ENCODE measurements at regions not wholly inside any gene's neighbourhood (a gene's known extent, or its start where the extent isn't known, plus 50 kb on each side); places are given as distances from the start of the nearest gene placed in this dataset.

- Histone ChIP-seq H3K9me2 (ENCODE audit: low read depth, low read length) (no peaks in the 10 kb centered on the region), H3K4me2 (ENCODE audit: low read length) (no peak overlapping the region), H3K27me3 (ENCODE audit: insufficient read depth, low read length) (no peaks in the 10 kb centered on the region), H3K27ac (ENCODE audit: low read depth, low read length, poor library complexity, severe bottlenecking) (no peak overlapping the region), H3F3A (ENCODE audit: insufficient read depth, low read length) (no peaks in the 10 kb centered on the region), H3K9ac (ENCODE audit: low read length) (no peak overlapping the region), H3K79me2 (ENCODE audit: insufficient read depth, low read length) (no peaks in the 10 kb centered on the region), H2AFZ (ENCODE audit: low read length) (no peak overlapping the region), H3K4me1 (ENCODE audit: insufficient read depth, low read length, severe bottlenecking) (no peaks in the 10 kb centered on the region), H3K9me3 (ENCODE audit: low read length) (no peaks in the 10 kb centered on the region), H4K20me1 (ENCODE audit: insufficient read depth, low read length) (no peaks in the 10 kb centered on the region), H3K4me3 (ENCODE audit: low read depth, low read length, poor library complexity, severe bottlenecking) (no peak overlapping the region), H3K36me3 (ENCODE audit: insufficient read depth, low read length) (no peaks in the 10 kb centered on the region)
- TF ChIP-seq EZH2 (IDR thresholded peaks at IDR 0.05; ENCODE audit: borderline replicate concordance, low read length) (no peak), CTCF (IDR thresholded peaks at IDR 0.05; ENCODE audit: low read length) (no peak)
These were observed 191.8 kb upstream of the SMC2 start for GRCh38 chr9:103902263-103902662.

DNA sequence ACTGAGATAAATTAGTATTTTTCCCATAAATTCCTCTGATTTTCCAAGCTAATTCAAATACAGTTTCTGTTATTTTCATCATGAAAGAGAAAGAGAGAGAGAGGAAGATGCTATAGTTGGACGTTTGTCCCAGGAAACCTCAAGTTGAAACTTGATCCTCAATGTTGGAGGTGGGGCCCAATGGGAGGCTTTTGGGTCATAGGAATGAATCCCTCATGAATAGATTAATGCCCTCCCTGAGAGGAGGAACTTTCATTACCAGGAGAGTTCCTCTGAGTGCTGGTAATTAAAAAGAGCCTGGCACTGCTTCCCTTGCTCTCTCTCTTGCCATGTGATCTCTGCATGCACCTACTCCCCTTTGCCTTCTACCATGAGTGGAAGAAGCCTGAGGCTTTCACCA is 189.9 kb upstream of the SMC2 start:
- Histone ChIP-seq H3K4me1 (ENCODE audit: insufficient read depth, low read length, severe bottlenecking) (no peaks in the 10 kb centered on the region), H2AFZ (ENCODE audit: low read length) (no peak overlapping the region), H3K9me3 (ENCODE audit: low read length) (no peaks in the 10 kb centered on the region)

DNA sequence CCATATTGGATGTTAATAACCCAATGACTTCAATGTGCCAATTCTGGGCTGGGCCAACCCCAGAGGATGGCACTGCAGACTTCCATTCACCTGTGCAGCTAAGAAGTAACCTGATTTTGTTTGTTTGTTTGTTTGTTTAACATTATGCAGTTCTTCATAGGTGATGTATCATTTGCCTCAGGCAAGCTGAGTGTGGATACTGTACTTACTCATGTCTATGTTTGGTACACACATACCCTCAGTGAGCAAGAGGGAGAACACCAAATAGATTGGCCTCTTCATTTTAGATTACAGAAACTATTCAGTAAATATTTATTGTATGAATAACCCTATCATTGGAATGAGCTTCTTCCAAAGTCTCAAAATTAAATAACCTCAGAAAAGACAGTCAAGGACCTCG is 180.2 kb upstream of the SMC2 start:
- TF ChIP-seq EZH2 (IDR thresholded peaks at IDR 0.05; ENCODE audit: borderline replicate concordance, low read length) (no peak), CTCF (IDR thresholded peaks at IDR 0.05; ENCODE audit: low read length) (no peak)
- H3K9me3 ChIP-seq (ENCODE audit: low read length), result no peaks in the 10 kb centered on the region
- H3K4me3 ChIP-seq (ENCODE audit: low read depth, low read length, poor library complexity, severe bottlenecking), result no peak overlapping the region
- no peaks in the 10 kb centered on the region for H3K4me1 ChIP-seq (ENCODE audit: insufficient read depth, low read length, severe bottlenecking)
- H4K20me1 ChIP-seq (ENCODE audit: insufficient read depth, low read length), result no peaks in the 10 kb centered on the region
- H3K79me2 ChIP-seq (ENCODE audit: insufficient read depth, low read length), result no peaks in the 10 kb centered on the region
- no peak overlapping the region for H3K4me2 ChIP-seq (ENCODE audit: low read length)
- H3F3A ChIP-seq (ENCODE audit: insufficient read depth, low read length), result no peaks in the 10 kb centered on the region
- no peak overlapping the region for H3K9ac ChIP-seq (ENCODE audit: low read length)
- no peaks in the 10 kb centered on the region for H3K9me2 ChIP-seq (ENCODE audit: low read depth, low read length)
- H3K27me3 ChIP-seq (ENCODE audit: insufficient read depth, low read length), result no peaks in the 10 kb centered on the region
- H2AFZ ChIP-seq (ENCODE audit: low read length), result no peak overlapping the region
- H3K27ac ChIP-seq (ENCODE audit: low read depth, low read length, poor library complexity, severe bottlenecking), result no peak overlapping the region
- H3K36me3 ChIP-seq (ENCODE audit: insufficient read depth, low read length), result no peaks in the 10 kb centered on the region

More for the DNA sequence above, 189.9 kb upstream of the SMC2 start:
- Histone ChIP-seq H3F3A (ENCODE audit: insufficient read depth, low read length) (no peaks in the 10 kb centered on the region), H3K27ac (ENCODE audit: low read depth, low read length, poor library complexity, severe bottlenecking) (no peak overlapping the region), H3K36me3 (ENCODE audit: insufficient read depth, low read length) (no peaks in the 10 kb centered on the region), H3K79me2 (ENCODE audit: insufficient read depth, low read length) (no peaks in the 10 kb centered on the region), H3K4me3 (ENCODE audit: low read depth, low read length, poor library complexity, severe bottlenecking) (no peak overlapping the region), H3K4me2 (ENCODE audit: low read length) (no peak overlapping the region), H4K20me1 (ENCODE audit: insufficient read depth, low read length) (no peaks in the 10 kb centered on the region), H3K27me3 (ENCODE audit: insufficient read depth, low read length) (no peaks in the 10 kb centered on the region), H3K9ac (ENCODE audit: low read length) (no peak overlapping the region), H3K9me2 (ENCODE audit: low read depth, low read length) (no peaks in the 10 kb centered on the region)
- TF ChIP-seq EZH2 (IDR thresholded peaks at IDR 0.05; ENCODE audit: borderline replicate concordance, low read length), result no peak
- TF ChIP-seq CTCF (IDR thresholded peaks at IDR 0.05; ENCODE audit: low read length), result no peak
